ENCODE measurements at regions not wholly inside any gene's neighbourhood (a gene's known extent, or its start where the extent isn't known, plus 50 kb on each side); places are given as distances from the start of the nearest gene placed in this dataset.

- TF ChIP-seq, protein P1, sequence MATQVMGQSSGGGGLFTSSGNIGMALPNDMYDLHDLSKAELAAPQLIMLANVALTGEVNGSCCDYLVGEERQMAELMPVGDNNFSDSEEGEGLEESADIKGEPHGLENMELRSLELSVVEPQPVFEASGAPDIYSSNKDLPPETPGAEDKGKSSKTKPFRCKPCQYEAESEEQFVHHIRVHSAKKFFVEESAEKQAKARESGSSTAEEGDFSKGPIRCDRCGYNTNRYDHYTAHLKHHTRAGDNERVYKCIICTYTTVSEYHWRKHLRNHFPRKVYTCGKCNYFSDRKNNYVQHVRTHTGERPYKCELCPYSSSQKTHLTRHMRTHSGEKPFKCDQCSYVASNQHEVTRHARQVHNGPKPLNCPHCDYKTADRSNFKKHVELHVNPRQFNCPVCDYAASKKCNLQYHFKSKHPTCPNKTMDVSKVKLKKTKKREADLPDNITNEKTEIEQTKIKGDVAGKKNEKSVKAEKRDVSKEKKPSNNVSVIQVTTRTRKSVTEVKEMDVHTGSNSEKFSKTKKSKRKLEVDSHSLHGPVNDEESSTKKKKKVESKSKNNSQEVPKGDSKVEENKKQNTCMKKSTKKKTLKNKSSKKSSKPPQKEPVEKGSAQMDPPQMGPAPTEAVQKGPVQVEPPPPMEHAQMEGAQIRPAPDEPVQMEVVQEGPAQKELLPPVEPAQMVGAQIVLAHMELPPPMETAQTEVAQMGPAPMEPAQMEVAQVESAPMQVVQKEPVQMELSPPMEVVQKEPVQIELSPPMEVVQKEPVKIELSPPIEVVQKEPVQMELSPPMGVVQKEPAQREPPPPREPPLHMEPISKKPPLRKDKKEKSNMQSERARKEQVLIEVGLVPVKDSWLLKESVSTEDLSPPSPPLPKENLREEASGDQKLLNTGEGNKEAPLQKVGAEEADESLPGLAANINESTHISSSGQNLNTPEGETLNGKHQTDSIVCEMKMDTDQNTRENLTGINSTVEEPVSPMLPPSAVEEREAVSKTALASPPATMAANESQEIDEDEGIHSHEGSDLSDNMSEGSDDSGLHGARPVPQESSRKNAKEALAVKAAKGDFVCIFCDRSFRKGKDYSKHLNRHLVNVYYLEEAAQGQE (IDR thresholded peaks at IDR 0.05; ENCODE audit: unreplicated experiment): no peak
These were observed 360.6 kb upstream of the SOX9 start (continued) for GRCh38 chr17:71760062-71760720.

GRCh38 chr17:71762526-71762925, 358.3 kb upstream of the SOX9 start:
- no peak for ATAC-seq
- Histone ChIP-seq H3K4me1 (ENCODE audit: insufficient read depth) (no peaks in the 10 kb centered on the region), H3F3A (replicated peaks; ENCODE audit: low read depth) (no peaks in the 10 kb centered on the region), H3K4me3 (no peak overlapping the region), H3K27ac (ENCODE audit: low read depth) (no peak overlapping the region), H3K79me2 (replicated peaks; ENCODE audit: insufficient read depth) (no peaks in the 10 kb centered on the region), H2AFZ (no peak overlapping the region), H3K9me2 (ENCODE audit: insufficient read depth) (no peaks in the 10 kb centered on the region), H3K36me3 (ENCODE audit: insufficient read depth) (no peaks in the 10 kb centered on the region), H3K4me2 (no peak overlapping the region), H3K27me3 (ENCODE audit: insufficient read depth) (no peaks in the 10 kb centered on the region), H4K20me1 (replicated peaks; ENCODE audit: insufficient read depth) (no peaks in the 10 kb centered on the region)
- no peak for DNase-seq (ENCODE audit: low spot score)
- Mint-ChIP-seq H3K36me3 (ENCODE audit: low read depth) (no peaks in the 10 kb centered on the region), H3K4me1 (no peaks in the 10 kb centered on the region), H3K27ac (no peak overlapping the region), H3K4me3 (no peak overlapping the region), H3K27me3 (ENCODE audit: insufficient read depth, low read depth, poor library complexity) (no peaks in the 10 kb centered on the region), H3K9me3 (no peaks in the 10 kb centered on the region)
- no peak for TF ChIP-seq CREB1 (CRISPR knock-in tag; IDR thresholded peaks at IDR 0.05; ENCODE audit: low read depth)
- TF ChIP-seq CTCF (conservative IDR thresholded peaks at IDR 0.05; ENCODE audit: low read depth in 2 of 2): no peak
- TF ChIP-seq POLR2AphosphoS5 (IDR thresholded peaks at IDR 0.05; ENCODE audit: low read depth): no peak
- TF ChIP-seq, protein P2, sequence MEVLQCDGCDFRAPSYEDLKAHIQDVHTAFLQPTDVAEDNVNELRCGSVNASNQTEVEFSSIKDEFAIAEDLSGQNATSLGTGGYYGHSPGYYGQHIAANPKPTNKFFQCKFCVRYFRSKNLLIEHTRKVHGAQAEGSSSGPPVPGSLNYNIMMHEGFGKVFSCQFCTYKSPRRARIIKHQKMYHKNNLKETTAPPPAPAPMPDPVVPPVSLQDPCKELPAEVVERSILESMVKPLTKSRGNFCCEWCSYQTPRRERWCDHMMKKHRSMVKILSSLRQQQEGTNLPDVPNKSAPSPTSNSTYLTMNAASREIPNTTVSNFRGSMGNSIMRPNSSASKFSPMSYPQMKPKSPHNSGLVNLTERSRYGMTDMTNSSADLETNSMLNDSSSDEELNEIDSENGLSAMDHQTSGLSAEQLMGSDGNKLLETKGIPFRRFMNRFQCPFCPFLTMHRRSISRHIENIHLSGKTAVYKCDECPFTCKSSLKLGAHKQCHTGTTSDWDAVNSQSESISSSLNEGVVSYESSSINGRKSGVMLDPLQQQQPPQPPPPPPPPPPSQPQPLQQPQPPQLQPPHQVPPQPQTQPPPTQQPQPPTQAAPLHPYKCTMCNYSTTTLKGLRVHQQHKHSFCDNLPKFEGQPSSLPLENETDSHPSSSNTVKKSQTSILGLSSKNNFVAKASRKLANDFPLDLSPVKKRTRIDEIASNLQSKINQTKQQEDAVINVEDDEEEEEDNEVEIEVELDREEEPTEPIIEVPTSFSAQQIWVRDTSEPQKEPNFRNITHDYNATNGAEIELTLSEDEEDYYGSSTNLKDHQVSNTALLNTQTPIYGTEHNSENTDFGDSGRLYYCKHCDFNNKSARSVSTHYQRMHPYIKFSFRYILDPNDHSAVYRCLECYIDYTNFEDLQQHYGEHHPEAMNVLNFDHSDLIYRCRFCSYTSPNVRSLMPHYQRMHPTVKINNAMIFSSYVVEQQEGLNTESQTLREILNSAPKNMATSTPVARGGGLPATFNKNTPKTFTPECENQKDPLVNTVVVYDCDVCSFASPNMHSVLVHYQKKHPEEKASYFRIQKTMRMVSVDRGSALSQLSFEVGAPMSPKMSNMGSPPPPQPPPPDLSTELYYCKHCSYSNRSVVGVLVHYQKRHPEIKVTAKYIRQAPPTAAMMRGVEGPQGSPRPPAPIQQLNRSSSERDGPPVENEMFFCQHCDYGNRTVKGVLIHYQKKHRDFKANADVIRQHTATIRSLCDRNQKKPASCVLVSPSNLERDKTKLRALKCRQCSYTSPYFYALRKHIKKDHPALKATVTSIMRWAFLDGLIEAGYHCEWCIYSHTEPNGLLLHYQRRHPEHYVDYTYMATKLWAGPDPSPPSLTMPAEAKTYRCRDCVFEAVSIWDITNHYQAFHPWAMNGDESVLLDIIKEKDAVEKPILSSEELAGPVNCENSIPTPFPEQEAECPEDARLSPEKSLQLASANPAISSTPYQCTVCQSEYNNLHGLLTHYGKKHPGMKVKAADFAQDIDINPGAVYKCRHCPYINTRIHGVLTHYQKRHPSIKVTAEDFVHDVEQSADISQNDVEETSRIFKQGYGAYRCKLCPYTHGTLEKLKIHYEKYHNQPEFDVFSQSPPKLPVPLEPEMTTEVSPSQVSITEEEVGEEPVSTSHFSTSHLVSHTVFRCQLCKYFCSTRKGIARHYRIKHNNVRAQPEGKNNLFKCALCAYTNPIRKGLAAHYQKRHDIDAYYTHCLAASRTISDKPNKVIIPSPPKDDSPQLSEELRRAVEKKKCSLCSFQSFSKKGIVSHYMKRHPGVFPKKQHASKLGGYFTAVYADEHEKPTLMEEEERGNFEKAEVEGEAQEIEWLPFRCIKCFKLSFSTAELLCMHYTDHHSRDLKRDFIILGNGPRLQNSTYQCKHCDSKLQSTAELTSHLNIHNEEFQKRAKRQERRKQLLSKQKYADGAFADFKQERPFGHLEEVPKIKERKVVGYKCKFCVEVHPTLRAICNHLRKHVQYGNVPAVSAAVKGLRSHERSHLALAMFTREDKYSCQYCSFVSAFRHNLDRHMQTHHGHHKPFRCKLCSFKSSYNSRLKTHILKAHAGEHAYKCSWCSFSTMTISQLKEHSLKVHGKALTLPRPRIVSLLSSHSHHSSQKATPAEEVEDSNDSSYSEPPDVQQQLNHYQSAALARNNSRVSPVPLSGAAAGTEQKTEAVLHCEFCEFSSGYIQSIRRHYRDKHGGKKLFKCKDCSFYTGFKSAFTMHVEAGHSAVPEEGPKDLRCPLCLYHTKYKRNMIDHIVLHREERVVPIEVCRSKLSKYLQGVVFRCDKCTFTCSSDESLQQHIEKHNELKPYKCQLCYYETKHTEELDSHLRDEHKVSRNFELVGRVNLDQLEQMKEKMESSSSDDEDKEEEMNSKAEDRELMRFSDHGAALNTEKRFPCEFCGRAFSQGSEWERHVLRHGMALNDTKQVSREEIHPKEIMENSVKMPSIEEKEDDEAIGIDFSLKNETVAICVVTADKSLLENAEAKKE (CRISPR knock-in tag; IDR thresholded peaks at IDR 0.05): no peak
- TF ChIP-seq, protein P1 (IDR thresholded peaks at IDR 0.05; ENCODE audit: unreplicated experiment): no peak

All from GM23338 (cell line).